Gastrocnemius medialis (tissue), 4 donors: ENCODE measurements at regions not wholly inside any gene's neighbourhood (a gene's known extent, or its start where the extent isn't known, plus 50 kb on each side); places are given as distances from the start of the nearest gene placed in this dataset.

ENCODE experiments used
- CTCF ChIP-seq, 5 experiments: fragments of 450-650 bp in 3 of 5; fragments of 200-600 bp in 2 of 5; sonication (generic) in 2 of 5; IDR thresholded peaks in 4 of 5; conservative IDR thresholded peaks in 1 of 5; 1 replicate in 4 of 5; 2 replicates in 1 of 5; pipeline ENCODE4 v1.5.1; 2016 to 2019; ENCODE audit warnings: antibody characterized with exemption in 5 of 5, mild to moderate bottlenecking in 3 of 5, moderate library complexity in 3 of 5
- POLR2A ChIP-seq, 2 donors: fragments of 450-650 bp; IDR thresholded peaks; one replicate each; pipeline ENCODE4 v1.6.1; 2017; ENCODE audit warnings: antibody characterized with exemption in 2 of 2, mild to moderate bottlenecking in 2 of 2, moderate library complexity in 2 of 2

GRCh38 chr3:152937234-152937633 is 102.3 kb downstream of the P2RY1 start:
- no peak for TF ChIP-seq POLR2A (IDR thresholded peaks at IDR 0.05)
- TF ChIP-seq CTCF (IDR thresholded peaks at IDR 0.05 in 4 of 5, conservative IDR thresholded peaks at IDR 0.05 in 1 of 5) = no peak
